ENCODE measurements at regions not wholly inside any gene's neighbourhood (a gene's known extent, or its start where the extent isn't known, plus 50 kb on each side); places are given as distances from the start of the nearest gene placed in this dataset.

- DNase-seq, result no peak
Measured at GRCh38 chr6:43946641-43947363, 176.8 kb downstream of the VEGFA start.

- DNase-seq, result no peak
Measured at GRCh38 chr6:43945768-43946080, 175.7 kb downstream of the VEGFA start.

GRCh38 chr6:43944908-43945767 lies 175.1 kb downstream of the VEGFA start:
- DNase-seq, result no peak

GRCh38 chr6:43943781-43944250 lies 173.8 kb downstream of the VEGFA start:
- DNase-seq, result no peak

- DNase-seq, result peak in 1 of 2 experiments; percentile 1
Measured at GRCh38 chr6:43943099-43943766, 173.2 kb downstream of the VEGFA start.

- DNase-seq, result no peak
Measured at GRCh38 chr6:43942616-43943015, 172.6 kb downstream of the VEGFA start.

- DNase-seq, result peak in 1 of 2 experiments; percentile 4
Measured at GRCh38 chr6:43942011-43942442, 172.0 kb downstream of the VEGFA start.

GRCh38 chr6:43941174-43941573 lies 171.2 kb downstream of the VEGFA start:
- no peak for DNase-seq

- DNase-seq, result peak in 1 of 2 experiments; percentile 4
Measured at GRCh38 chr6:43940393-43941087, 170.5 kb downstream of the VEGFA start.

GRCh38 chr6:43940071-43940392 lies 170.0 kb downstream of the VEGFA start:
- peak in 1 of 2 experiments; percentile 9 for DNase-seq

- DNase-seq, result peak in 1 of 2 experiments; percentile 10
Measured at GRCh38 chr6:43939281-43940070, 169.5 kb downstream of the VEGFA start.

- DNase-seq, result peak in 1 of 2 experiments; percentile 7
Measured at GRCh38 chr6:43938178-43939105, 168.4 kb downstream of the VEGFA start.

GRCh38 chr6:43937236-43938177 lies 167.5 kb downstream of the VEGFA start:
- peak in 1 of 2 experiments; percentile 7 for DNase-seq

GRCh38 chr6:43936476-43936875 lies 166.5 kb downstream of the VEGFA start:
- peak in 1 of 2 experiments; percentile 2 for DNase-seq

GRCh38 chr6:43935921-43936439 lies 166.0 kb downstream of the VEGFA start:
- DNase-seq, result peak in 1 of 2 experiments; percentile 2

- DNase-seq, result peak in 1 of 2 experiments; percentile 1
Measured at GRCh38 chr6:43934803-43935602, 165.0 kb downstream of the VEGFA start.

GRCh38 chr6:43934183-43934802 lies 164.3 kb downstream of the VEGFA start:
- no peak for DNase-seq
